SJSA1 (cell line): ENCODE measurements at regions not wholly inside any gene's neighbourhood (a gene's known extent, or its start where the extent isn't known, plus 50 kb on each side); places are given as distances from the start of the nearest gene placed in this dataset.

Source experiments
- DNase-seq, 2 experiments: peaks; one replicate each; pipeline ENCODE4 v3.0.0-alpha.2; 2015 to 2020; ENCODE audit warnings: low spot score in 2 of 2, low read depth in 1 of 2
- H3K27ac ChIP-seq: fragments of 250-450 bp; sonication (Bioruptor Pico); 2 replicates; pipeline ENCODE4 v1.5.1; 2020; ENCODE audit warnings: mild to moderate bottlenecking, moderate library complexity
- H3K27me3 ChIP-seq: fragments of 250-450 bp; sonication (Bioruptor Pico); replicated peaks from 2 replicates; pipeline ENCODE4 v1.5.1; 2020; ENCODE audit warnings: mild to moderate bottlenecking, moderate library complexity
- H3K36me3 ChIP-seq: fragments of 250-450 bp; sonication (Bioruptor Pico); 2 replicates; pipeline ENCODE4 v1.5.1; 2020; ENCODE audit warnings: mild to moderate bottlenecking
- H3K4me1 ChIP-seq: fragments of 250-450 bp; sonication (Bioruptor Pico); replicated peaks from 2 replicates; pipeline ENCODE4 v1.6.1; 2021; ENCODE audit warnings: mild to moderate bottlenecking
- H3K4me3 ChIP-seq: fragments of 250-450 bp; sonication (Bioruptor Pico); 2 replicates; pipeline ENCODE4 v1.5.1; 2020; ENCODE audit warnings: mild to moderate bottlenecking
- H3K9me3 ChIP-seq: fragments of 250-450 bp; sonication (Bioruptor Pico); replicated peaks from 2 replicates; pipeline ENCODE4 v1.5.1; 2020; ENCODE audit warnings: mild to moderate bottlenecking

GRCh38 chr4:138741766-138742377 is 273.7 kb upstream of the NOCT start:
- no peak overlapping the region for H3K4me3 ChIP-seq
- H3K27ac ChIP-seq, result no peak overlapping the region
- no peak for DNase-seq
- H3K27me3 ChIP-seq, result no peaks in the 10 kb centered on the region
- H3K4me1 ChIP-seq, result no peaks in the 10 kb centered on the region; the same call in 1 of the 2 replicates
- no peaks in the 10 kb centered on the region for H3K9me3 ChIP-seq
- H3K36me3 ChIP-seq, result no peaks in the 10 kb centered on the region

GRCh38 chr4:138740816-138741745 is 274.5 kb upstream of the NOCT start:
- H3K36me3 ChIP-seq, result no peaks in the 10 kb centered on the region
- no peak overlapping the region for H3K4me3 ChIP-seq
- no peaks in the 10 kb centered on the region for H3K27me3 ChIP-seq
- no peaks in the 10 kb centered on the region for H3K9me3 ChIP-seq
- no peak overlapping the region for H3K27ac ChIP-seq
- DNase-seq, result no peak
- H3K4me1 ChIP-seq, result peaks cover 2% of the 10 kb centered on the region

GRCh38 chr4:138736362-138736761 is 279.2 kb upstream of the NOCT start:
- Histone ChIP-seq H3K27me3 (no peaks in the 10 kb centered on the region), H3K36me3 (no peaks in the 10 kb centered on the region), H3K9me3 (no peaks in the 10 kb centered on the region), H3K4me3 (no peak overlapping the region), H3K27ac (peak overlapping the region; percentile 14), H3K4me1 (peaks cover 20% of the 10 kb centered on the region)
- peak in 1 of 2 experiments; percentile 47 for DNase-seq

- H3K36me3 ChIP-seq, result no peaks in the 10 kb centered on the region
- H3K27me3 ChIP-seq, result no peaks in the 10 kb centered on the region
- H3K9me3 ChIP-seq, result no peaks in the 10 kb centered on the region
- DNase-seq, result peak in 1 of 2 experiments; percentile 38
- H3K4me1 ChIP-seq, result peaks cover 20% of the 10 kb centered on the region
- no peak overlapping the region for H3K27ac ChIP-seq
- no peak overlapping the region for H3K4me3 ChIP-seq
Measured at GRCh38 chr4:138734746-138735145, 280.8 kb upstream of the NOCT start.

GRCh38 chr4:138728566-138728965 is 287.0 kb upstream of the NOCT start:
- DNase-seq, result no peak
- H3K27ac ChIP-seq, result no peak overlapping the region

GRCh38 chr4:138727731-138728130 is 287.9 kb upstream of the NOCT start:
- Histone ChIP-seq H3K4me1 (no peaks in the 10 kb centered on the region), H3K27me3 (no peaks in the 10 kb centered on the region), H3K9me3 (no peaks in the 10 kb centered on the region), H3K4me3 (no peak overlapping the region), H3K27ac (no peak overlapping the region), H3K36me3 (no peaks in the 10 kb centered on the region)
- no peak for DNase-seq

More at GRCh38 chr4:138728566-138728965, 287.0 kb upstream of the NOCT start:
- no peak overlapping the region for H3K4me3 ChIP-seq
- no peaks in the 10 kb centered on the region for H3K27me3 ChIP-seq
- no peaks in the 10 kb centered on the region for H3K4me1 ChIP-seq
- H3K9me3 ChIP-seq, result no peaks in the 10 kb centered on the region
- no peaks in the 10 kb centered on the region for H3K36me3 ChIP-seq

GRCh38 chr4:138724530-138724929 is 291.1 kb upstream of the NOCT start:
- H3K27ac ChIP-seq, result no peak overlapping the region
- H3K4me1 ChIP-seq, result no peaks in the 10 kb centered on the region
- no peaks in the 10 kb centered on the region for H3K36me3 ChIP-seq
- no peaks in the 10 kb centered on the region for H3K27me3 ChIP-seq
- no peak for DNase-seq
- H3K4me3 ChIP-seq, result no peak overlapping the region
- H3K9me3 ChIP-seq, result no peaks in the 10 kb centered on the region

GRCh38 chr4:138716559-138717335 is 298.8 kb upstream of the NOCT start:
- no peaks in the 10 kb centered on the region for H3K36me3 ChIP-seq
- H3K9me3 ChIP-seq, result no peaks in the 10 kb centered on the region
- no peak overlapping the region for H3K4me3 ChIP-seq
- DNase-seq, result no peak
- H3K4me1 ChIP-seq, result no peaks in the 10 kb centered on the region
- H3K27me3 ChIP-seq, result 0 out of 2 replicates have a peak, but pooled peaks cover 3% of the 10 kb centered on the region
- no peak overlapping the region for H3K27ac ChIP-seq

GRCh38 chr4:138710297-138710696 is 305.3 kb upstream of the NOCT start:
- Histone ChIP-seq H3K36me3 (no peaks in the 10 kb centered on the region), H3K27ac (no peak overlapping the region), H3K4me3 (no peak overlapping the region), H3K27me3 (peaks cover 10% of the 10 kb centered on the region; the same call in 1 of the 2 replicates), H3K9me3 (no peaks in the 10 kb centered on the region), H3K4me1 (no peaks in the 10 kb centered on the region)
- DNase-seq, result no peak

- no peaks in the 10 kb centered on the region for H3K9me3 ChIP-seq
- H3K4me1 ChIP-seq, result no peaks in the 10 kb centered on the region
- peaks cover 7% of the 10 kb centered on the region; the same call in 1 of the 2 replicates for H3K27me3 ChIP-seq
- H3K36me3 ChIP-seq, result no peaks in the 10 kb centered on the region
- DNase-seq, result no peak
- H3K27ac ChIP-seq, result no peak overlapping the region
- H3K4me3 ChIP-seq, result no peak overlapping the region
Measured at GRCh38 chr4:138709859-138710258, 305.7 kb upstream of the NOCT start.

GRCh38 chr4:138707746-138708677 is 307.6 kb upstream of the NOCT start:
- no peak overlapping the region for H3K4me3 ChIP-seq
- no peak for DNase-seq
- no peaks in the 10 kb centered on the region for H3K4me1 ChIP-seq
- H3K27ac ChIP-seq, result no peak overlapping the region
- H3K36me3 ChIP-seq, result no peaks in the 10 kb centered on the region
- peaks cover 7% of the 10 kb centered on the region; the same call in 1 of the 2 replicates for H3K27me3 ChIP-seq
- H3K9me3 ChIP-seq, result no peaks in the 10 kb centered on the region

GRCh38 chr4:138706201-138706600 is 309.4 kb upstream of the NOCT start:
- Histone ChIP-seq H3K9me3 (no peaks in the 10 kb centered on the region), H3K36me3 (no peaks in the 10 kb centered on the region), H3K27ac (no peak overlapping the region), H3K27me3 (peaks cover 7% of the 10 kb centered on the region; the same call in 1 of the 2 replicates), H3K4me1 (no peaks in the 10 kb centered on the region), H3K4me3 (no peak overlapping the region)
- DNase-seq, result no peak
